DMS114 treated with DMSO at 0.1 percent for 48 hours (cell line): ENCODE measurements at regions not wholly inside any gene's neighbourhood (a gene's known extent, or its start where the extent isn't known, plus 50 kb on each side); places are given as distances from the start of the nearest gene placed in this dataset.

Experiments used
- DNase-seq: peaks from one replicate; lab custom pipeline; 2025; ENCODE audit not compliant: unreplicated experiment; lab: John Stamatoyannopoulos, UW

DNA sequence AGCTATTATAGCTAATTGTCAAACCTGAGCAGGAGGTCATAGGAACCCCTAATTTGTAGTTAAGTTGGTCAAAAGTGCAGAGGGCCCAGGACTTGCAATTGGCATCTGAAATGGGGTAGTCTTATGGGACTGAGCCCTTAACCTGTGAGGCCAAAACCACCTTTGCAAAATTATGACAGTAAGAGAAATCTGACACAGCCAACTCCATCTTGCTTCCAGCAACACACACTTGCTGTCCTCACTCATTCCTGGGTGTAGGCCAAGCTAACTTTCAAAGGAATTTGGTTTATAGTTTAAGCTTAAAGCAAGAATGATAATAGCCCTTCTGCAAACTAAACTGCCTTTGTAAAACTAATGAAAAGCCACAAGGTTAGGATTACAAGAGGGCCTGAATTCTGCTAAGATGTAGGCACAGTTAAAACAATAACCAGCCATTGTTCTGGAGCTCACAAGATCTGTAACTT lies 57.6 kb upstream of the FRMD4B start:
- DNase-seq = no peak

DNA sequence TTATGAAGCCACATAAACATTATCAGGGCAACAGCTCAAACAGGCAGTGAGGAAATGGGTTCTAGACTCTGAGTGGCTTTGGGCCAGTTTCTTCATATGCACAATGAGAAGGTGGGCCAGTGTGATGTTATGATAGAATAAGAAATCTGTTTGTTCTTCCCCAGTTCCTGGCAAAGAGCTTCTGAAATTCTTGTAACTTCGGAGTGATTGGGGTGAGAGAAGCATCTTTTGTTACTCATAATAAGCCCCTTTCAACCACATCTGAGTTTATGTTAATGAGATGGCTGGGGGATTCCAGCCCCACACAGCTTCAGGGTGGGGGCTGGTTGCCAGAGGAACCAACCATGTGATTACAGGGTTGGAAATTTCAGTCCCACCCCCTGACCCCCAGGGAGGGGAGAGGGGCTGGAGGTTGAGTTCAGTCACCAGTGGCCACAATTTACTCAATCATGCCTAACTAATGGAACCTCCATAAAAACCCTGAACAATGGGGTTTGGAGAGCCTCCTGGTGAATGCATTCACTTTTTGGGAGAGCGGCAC lies 57.0 kb upstream of the FRMD4B start:
- DNase-seq = no peak

DNA sequence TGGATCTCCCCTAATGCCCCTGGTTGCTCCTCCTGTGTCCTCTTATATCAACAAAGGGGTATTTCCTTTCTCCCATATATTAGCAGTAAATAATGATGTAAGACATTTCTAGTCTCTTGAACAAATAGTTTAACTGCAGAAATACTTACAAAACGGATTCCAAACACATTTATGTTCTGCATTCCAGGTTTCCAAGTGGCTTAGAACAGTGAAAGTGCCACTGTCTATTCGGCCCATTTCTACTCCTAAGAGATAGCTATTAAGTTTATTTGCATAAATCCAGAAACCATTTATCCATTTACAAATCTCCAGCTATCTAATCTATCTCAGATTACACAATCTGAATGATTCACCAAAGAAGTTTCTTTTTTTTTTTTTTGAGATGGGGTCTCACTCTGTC lies 55.8 kb upstream of the FRMD4B start:
- no peak for DNase-seq

DNA sequence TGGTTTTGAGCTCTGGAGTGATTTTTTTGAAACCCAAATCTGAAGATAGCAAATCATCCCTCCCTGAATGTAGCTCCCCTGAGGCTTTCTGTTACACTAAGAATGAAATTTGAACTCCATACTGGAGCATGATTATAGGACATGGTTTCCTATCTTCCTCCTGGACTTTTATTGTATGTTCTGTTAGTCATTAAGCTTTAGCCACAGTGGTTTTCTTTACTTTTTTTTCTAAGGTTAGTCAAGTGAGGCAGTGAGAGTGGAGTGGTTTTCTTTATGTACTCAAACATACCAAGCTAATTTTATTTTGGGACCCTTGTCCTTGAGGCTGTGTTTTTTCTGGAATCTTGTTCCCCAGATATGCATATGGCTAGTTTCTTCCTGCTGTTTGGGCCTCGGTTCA lies 55.2 kb upstream of the FRMD4B start:
- no peak for DNase-seq

DNA sequence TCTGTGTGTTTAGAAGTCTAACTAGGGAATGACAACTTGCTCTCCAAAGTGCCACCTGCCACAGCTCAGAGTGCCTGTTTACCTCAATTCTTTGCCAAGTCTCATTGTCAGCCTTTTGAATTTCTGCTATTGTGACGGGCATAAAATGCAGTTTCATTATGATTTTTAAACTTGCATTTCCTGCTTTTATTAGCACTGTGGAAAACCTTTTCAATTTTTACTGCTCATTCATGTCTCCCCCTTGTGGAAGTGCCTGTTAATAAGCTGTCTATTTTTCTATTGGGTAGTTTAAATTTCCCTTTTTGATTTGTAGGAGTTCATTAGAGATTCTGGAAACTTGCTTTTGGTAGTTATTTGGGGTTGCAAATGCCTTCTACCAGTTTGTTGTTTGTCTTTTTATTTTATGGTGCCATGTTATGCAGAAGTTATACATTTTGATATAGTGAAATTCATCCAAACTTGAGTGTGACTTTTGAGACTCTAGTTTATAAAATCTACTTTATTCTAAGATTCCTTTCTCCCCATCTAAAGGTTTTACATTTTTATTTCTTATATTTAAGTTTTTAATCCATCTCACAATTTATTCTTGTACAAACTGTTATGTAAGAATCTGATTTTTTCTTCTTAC lies 53.9 kb upstream of the FRMD4B start:
- no peak for DNase-seq

DNA sequence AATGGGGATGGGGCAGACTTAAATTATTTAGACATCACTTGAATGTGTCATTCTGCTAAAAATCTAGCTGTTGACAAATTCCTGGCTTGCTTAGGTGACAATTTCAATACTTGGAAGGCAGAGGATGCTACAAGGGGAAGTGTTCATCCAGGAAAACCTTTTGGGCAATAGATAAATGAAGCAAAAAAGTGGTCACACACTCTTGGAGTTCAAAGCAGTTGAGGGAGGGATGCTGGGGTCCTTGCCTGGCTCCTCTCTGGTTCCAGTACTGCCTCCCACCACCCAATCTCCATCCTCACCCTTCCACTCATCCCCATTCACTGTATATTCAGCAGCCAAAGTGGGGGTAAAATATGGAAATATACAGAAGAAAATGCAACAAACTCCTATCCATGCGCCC lies 52.6 kb upstream of the FRMD4B start:
- no peak for DNase-seq

DNA sequence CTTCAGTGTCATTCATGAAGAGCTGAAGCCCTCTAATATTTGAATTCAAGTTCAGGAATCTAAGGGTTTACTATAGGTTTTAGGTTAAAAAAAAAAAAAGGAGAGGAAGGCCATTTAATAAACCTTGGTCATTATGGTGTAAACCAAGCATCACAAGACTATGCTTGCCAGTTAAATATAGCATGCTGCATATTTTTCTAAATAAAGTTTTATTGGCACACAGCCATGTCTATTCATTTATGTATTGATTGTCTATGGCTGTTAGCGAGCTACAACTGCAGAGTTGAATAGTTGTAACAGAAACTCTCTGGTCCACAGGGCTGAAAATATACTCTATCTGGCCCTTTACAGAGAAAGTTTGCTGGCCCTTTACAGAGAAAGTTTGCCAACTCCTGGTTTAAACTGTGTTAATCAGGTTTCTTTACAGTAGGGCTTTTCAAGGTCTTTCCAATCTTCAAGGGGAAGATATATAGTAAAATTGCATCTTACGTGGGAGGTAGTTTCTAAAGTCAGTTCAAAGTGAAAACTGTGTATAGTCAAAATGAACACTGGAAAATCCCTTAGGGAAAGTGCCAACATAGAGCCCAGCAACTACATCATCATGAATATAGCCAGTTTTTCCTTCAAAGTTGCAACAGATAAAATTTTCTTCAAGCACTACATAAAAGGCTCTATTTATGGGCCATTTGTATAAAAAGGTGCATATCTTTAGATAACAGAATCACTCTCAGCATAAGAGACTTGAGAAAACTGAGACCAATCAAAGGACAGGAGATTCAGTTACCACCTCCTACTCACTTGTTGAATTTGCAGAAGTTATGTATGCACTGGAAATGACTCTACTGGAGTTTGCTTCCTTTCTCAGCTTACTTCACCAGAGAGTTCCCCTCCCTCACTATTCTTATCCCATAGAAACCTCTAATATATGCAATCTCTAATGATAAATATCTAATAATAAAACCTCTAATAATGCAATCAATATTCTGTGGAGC lies 49.7 kb upstream of the FRMD4B start:
- no peak for DNase-seq
